Mesendoderm (in vitro differentiated cells): ENCODE measurements at regions not wholly inside any gene's neighbourhood (a gene's known extent, or its start where the extent isn't known, plus 50 kb on each side); places are given as distances from the start of the nearest gene placed in this dataset.

Experiments
- DNase-seq: peaks from one replicate; pipeline ENCODE4 v3.0.0; 2013
- H2AK5ac ChIP-seq: 2 replicates; pipeline ENCODE4 v1.6.1; 2013; ENCODE audit warnings: low read length, inconsistent platforms
- H2BK120ac ChIP-seq: 2 replicates; pipeline ENCODE4 v1.6.1; 2013; ENCODE audit warnings: low read depth, mild to moderate bottlenecking, low read length, moderate library complexity, mixed read lengths
- H2BK15ac ChIP-seq: replicated peaks from 2 replicates; pipeline ENCODE4 v1.6.1; 2013; ENCODE audit warnings: low read depth, mild to moderate bottlenecking, moderate library complexity
- H2BK5ac ChIP-seq: 2 replicates; pipeline ENCODE4 v1.6.1; 2013; ENCODE audit warnings: low read length, inconsistent platforms
- H3K18ac ChIP-seq: 2 replicates; pipeline ENCODE4 v1.6.1; 2013; ENCODE audit warnings: mild to moderate bottlenecking, low read length, mixed read lengths
- H3K23ac ChIP-seq: one replicate; pipeline ENCODE4 v1.6.1; 2013; ENCODE audit warnings: low read length
- H3K27ac ChIP-seq: 2 replicates; pipeline ENCODE4 v1.5.1; 2013; ENCODE audit warnings: low read depth, mild to moderate bottlenecking, inconsistent platforms, low read length, moderate library complexity
- H3K27me3 ChIP-seq: 2 replicates; pipeline ENCODE4 v1.6.1; 2013; ENCODE audit warnings: low read length, control low read depth, mild to moderate bottlenecking, inconsistent platforms; ENCODE audit not compliant: insufficient read depth, poor library complexity
- H3K36me3 ChIP-seq: 2 replicates; pipeline ENCODE4 v1.6.1; 2013; ENCODE audit warnings: low read length, inconsistent platforms; ENCODE audit not compliant: control insufficient read depth, insufficient read depth
- H3K4ac ChIP-seq: one replicate; pipeline ENCODE4 v1.6.1; 2013; ENCODE audit warnings: low read depth, mild to moderate bottlenecking, low read length, moderate library complexity
- H3K4me1 ChIP-seq: 2 replicates; pipeline ENCODE4 v1.6.1; 2013; ENCODE audit warnings: low read depth, low read length, inconsistent platforms; ENCODE audit not compliant: control insufficient read depth
- H3K4me2 ChIP-seq: 2 replicates; pipeline ENCODE4 v1.6.1; 2013; ENCODE audit warnings: low read length
- H3K4me3 ChIP-seq: 2 replicates; pipeline ENCODE4 v1.5.1; 2013; ENCODE audit warnings: mild to moderate bottlenecking, low read length
- H3K56ac ChIP-seq: one replicate; pipeline ENCODE4 v1.6.1; 2013; ENCODE audit warnings: low read length
- H3K79me1 ChIP-seq: 2 replicates; pipeline ENCODE4 v1.6.1; 2013; ENCODE audit warnings: low read length, inconsistent platforms
- H3K79me2 ChIP-seq: 2 replicates; pipeline ENCODE4 v1.6.1; 2013; ENCODE audit warnings: mild to moderate bottlenecking, low read length; ENCODE audit not compliant: control insufficient read depth, insufficient read depth
- H3K9ac ChIP-seq: 2 replicates; pipeline ENCODE4 v1.6.1; 2013; ENCODE audit warnings: low read length, inconsistent platforms
- H4K5ac ChIP-seq: one replicate; pipeline ENCODE4 v1.6.1; 2013; ENCODE audit warnings: low read length
- H4K8ac ChIP-seq: one replicate; pipeline ENCODE4 v1.6.1; 2013; ENCODE audit warnings: low read depth, mild to moderate bottlenecking, control low read depth, low read length, moderate library complexity
- WGBS: extraction: QIAGEN DNeasy Blood & Tissue Kit; methylation state at CpG from one replicate; pipeline ENCODE4 v1.1.7; 2013; ENCODE audit warnings: low lambda C conversion rate, missing lambda C conversion rate; ENCODE audit not compliant: insufficient coverage; ENCODE audit errors: extremely low coverage; 5-methylcytosine and 5-hydroxymethylcytosine counted together

DNA sequence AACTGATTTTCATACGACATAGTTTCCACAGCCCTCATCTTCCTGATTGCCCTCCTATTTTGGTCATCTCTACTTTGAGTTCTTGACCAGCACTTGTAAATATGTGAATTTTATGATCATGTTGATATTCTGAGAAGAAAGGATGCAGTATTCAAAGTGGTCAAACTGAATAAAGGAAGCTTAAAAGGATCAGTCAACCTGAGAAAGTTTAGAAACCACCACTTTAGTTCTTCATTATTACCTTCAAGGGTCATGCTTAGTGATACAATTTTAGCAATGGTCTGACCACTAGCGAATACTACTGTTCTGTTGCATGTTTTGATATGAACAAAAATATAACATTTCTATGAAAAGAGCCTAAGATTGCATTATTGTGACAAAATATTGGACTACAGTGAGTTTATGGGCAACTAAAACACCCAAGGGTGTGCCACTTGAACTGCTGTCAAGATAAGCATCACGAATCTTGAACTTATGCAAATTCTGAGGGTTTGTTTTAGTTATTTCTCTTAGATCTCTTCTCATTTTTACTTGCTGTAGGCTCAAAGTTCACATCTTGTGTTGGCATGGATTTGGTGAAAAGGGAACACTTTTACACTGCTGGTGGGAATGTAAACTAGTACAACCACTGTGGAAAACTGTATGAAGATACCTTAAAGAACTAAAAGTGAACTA, 247.7 kb downstream of the IPMK start:
- no CpG with 5 or more reads among the region's 3 CpGs for WGBS
- Histone ChIP-seq H3K79me2 (no peaks in the 10 kb centered on the region), H3K18ac (no peak overlapping the region), H3K4me1 (no peaks in the 10 kb centered on the region), H3K9ac (no peak overlapping the region), H3K56ac (no peak overlapping the region), H4K5ac (no peak overlapping the region), H2BK5ac (no peak overlapping the region), H3K4me3 (no peak overlapping the region), H2AK5ac (no peak overlapping the region), H4K8ac (no peak overlapping the region), H3K79me1 (no peaks in the 10 kb centered on the region), H3K36me3 (no peaks in the 10 kb centered on the region), H3K4me2 (no peak overlapping the region), H3K27ac (no peak overlapping the region), H3K27me3 (no peaks in the 10 kb centered on the region), H2BK15ac (no peak overlapping the region), H3K4ac (no peak overlapping the region), H3K23ac (no peak overlapping the region), H2BK120ac (no peak overlapping the region)
- DNase-seq: no peak

DNA sequence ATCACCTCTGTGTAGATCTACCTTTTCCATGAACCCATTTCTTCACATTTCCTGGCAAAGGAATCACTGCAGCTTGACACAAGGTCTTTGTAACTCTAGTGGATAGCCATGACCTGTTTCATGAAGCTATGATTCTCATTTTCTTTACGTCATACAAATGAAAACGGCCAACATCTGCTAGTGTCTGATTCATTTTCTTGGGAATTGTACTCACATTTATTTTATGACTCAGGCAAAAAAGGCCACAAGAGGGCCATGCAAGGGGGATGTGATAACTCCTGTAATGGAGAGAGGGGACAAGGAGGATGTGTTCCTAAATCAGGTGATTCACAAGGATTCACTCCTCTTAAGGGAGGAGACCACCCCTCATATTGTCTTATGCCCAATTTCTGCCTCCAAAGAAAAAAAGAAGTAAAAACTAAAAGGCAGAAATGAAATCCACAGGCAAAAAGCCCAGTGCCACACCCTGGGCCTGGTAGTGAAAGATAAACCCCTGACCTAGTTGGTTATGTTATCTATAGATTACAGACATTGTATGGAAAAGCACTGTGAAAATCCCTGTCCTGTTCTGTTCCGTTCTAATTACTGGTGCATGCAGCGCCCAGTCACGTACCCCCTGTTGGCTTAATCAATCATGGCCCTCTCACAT, 249.9 kb downstream of the IPMK start:
- no peak overlapping the region for H3K18ac ChIP-seq
- H3K4ac ChIP-seq: no peak overlapping the region
- no peak overlapping the region for H2BK15ac ChIP-seq
- H2BK120ac ChIP-seq: no peak overlapping the region
- H4K8ac ChIP-seq: no peak overlapping the region
- no peak overlapping the region for H3K56ac ChIP-seq
- H2BK5ac ChIP-seq: no peak overlapping the region
- WGBS: no CpG with 5 or more reads among the region's 5 CpGs
- no peaks in the 10 kb centered on the region for H3K79me2 ChIP-seq
- no peak overlapping the region for H3K27ac ChIP-seq
- no peaks in the 10 kb centered on the region for H3K79me1 ChIP-seq
- no peak overlapping the region for H3K23ac ChIP-seq
- no peak for DNase-seq
- no peaks in the 10 kb centered on the region for H3K27me3 ChIP-seq
- no peak overlapping the region for H3K4me3 ChIP-seq
- H3K36me3 ChIP-seq: no peaks in the 10 kb centered on the region
- H3K4me2 ChIP-seq: no peak overlapping the region
- H4K5ac ChIP-seq: no peak overlapping the region
- no peak overlapping the region for H3K9ac ChIP-seq
- H3K4me1 ChIP-seq: no peaks in the 10 kb centered on the region
- no peak overlapping the region for H2AK5ac ChIP-seq

DNA sequence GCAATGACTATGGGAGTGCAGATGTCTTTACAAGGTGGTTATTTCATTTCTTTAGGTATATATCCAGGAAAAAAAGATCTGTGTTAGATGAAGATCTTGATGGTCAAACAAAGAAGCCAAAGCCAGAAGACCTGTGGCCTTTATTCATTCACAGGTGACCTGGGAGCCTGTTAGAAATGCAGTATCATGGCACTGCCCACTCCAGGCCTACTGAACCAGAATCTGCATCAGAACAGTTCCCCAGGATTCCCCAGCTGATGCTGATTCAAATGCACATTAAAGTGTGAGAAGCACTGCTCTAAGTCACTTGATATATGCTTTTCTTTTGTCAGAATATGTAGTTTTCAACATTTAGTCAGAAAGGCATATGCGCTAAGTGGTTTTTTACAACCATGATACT, 251.1 kb downstream of the IPMK start:
- Histone ChIP-seq H3K79me1 (no peaks in the 10 kb centered on the region), H3K4ac (no peak overlapping the region), H3K79me2 (no peaks in the 10 kb centered on the region), H3K4me2 (no peak overlapping the region), H2BK5ac (no peak overlapping the region), H3K23ac (no peak overlapping the region), H4K8ac (no peak overlapping the region), H3K36me3 (no peaks in the 10 kb centered on the region), H3K4me1 (no peaks in the 10 kb centered on the region), H3K9ac (no peak overlapping the region), H2AK5ac (no peak overlapping the region), H4K5ac (no peak overlapping the region), H2BK15ac (no peak overlapping the region), H3K4me3 (no peak overlapping the region), H3K18ac (no peak overlapping the region), H2BK120ac (no peak overlapping the region), H3K56ac (no peak overlapping the region), H3K27ac (no peak overlapping the region), H3K27me3 (no peaks in the 10 kb centered on the region)
- no CpG with 5 or more reads among the region's 1 CpG for WGBS
- no peak for DNase-seq

DNA sequence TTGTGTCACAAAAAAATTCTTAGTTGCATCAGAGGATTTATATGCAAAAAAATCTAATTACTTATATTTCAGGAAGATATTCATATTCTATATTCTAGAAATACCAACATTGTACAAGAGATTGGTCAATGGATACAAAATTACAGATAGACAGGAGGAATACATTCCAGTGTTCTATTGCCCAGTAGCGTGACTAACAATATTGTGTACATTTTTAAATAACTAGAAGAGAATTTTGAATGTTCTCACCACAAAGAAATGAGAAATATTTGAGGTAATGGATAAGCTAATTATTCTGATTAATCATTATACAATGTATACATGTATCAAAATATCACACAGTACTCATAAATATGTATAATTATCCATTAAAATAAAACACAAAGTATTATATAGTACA, 253.3 kb downstream of the IPMK start:
- no peak overlapping the region for H3K4ac ChIP-seq
- no peak overlapping the region for H3K4me2 ChIP-seq
- H3K56ac ChIP-seq: no peak overlapping the region
- no peak overlapping the region for H2BK120ac ChIP-seq
- H3K4me1 ChIP-seq: no peaks in the 10 kb centered on the region
- H2AK5ac ChIP-seq: no peak overlapping the region
- WGBS: no CpG with 5 or more reads among the region's 1 CpG
- DNase-seq: no peak
- no peak overlapping the region for H4K8ac ChIP-seq
- no peaks in the 10 kb centered on the region for H3K79me2 ChIP-seq
- no peaks in the 10 kb centered on the region for H3K79me1 ChIP-seq
- no peaks in the 10 kb centered on the region for H3K27me3 ChIP-seq
- H2BK15ac ChIP-seq: no peak overlapping the region
- no peak overlapping the region for H3K23ac ChIP-seq
- no peak overlapping the region for H4K5ac ChIP-seq
- H3K4me3 ChIP-seq: no peak overlapping the region
- H3K18ac ChIP-seq: no peak overlapping the region
- no peak overlapping the region for H3K9ac ChIP-seq
- no peaks in the 10 kb centered on the region for H3K36me3 ChIP-seq
- no peak overlapping the region for H3K27ac ChIP-seq
- H2BK5ac ChIP-seq: no peak overlapping the region

DNA sequence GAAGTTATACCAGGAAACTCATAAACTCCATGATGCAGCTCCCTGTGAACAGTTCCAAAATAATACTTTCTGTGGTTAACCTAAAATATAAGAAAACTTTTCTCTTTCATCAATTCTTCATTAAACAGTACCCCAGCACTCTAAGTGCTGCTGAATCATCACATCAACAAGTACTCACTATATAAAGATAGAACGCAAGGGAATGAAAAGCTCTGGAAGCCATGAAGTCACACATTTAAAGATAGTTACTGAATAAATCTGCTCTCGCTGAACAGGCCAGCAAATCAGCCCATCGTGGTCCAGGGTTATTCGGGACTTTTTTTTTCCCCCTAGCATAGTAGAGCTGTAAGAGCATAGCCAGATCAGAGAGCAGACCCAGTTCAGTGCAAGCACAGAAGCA, 254.3 kb downstream of the IPMK start:
- Histone ChIP-seq H3K56ac (no peak overlapping the region), H3K4me1 (no peaks in the 10 kb centered on the region), H2BK15ac (no peak overlapping the region), H2BK120ac (no peak overlapping the region), H4K5ac (no peak overlapping the region), H2BK5ac (no peak overlapping the region), H4K8ac (no peak overlapping the region), H3K27me3 (no peaks in the 10 kb centered on the region), H2AK5ac (no peak overlapping the region), H3K79me2 (no peaks in the 10 kb centered on the region), H3K36me3 (no peaks in the 10 kb centered on the region), H3K18ac (no peak overlapping the region), H3K79me1 (no peaks in the 10 kb centered on the region), H3K4me3 (no peak overlapping the region), H3K9ac (no peak overlapping the region), H3K4me2 (no peak overlapping the region), H3K23ac (no peak overlapping the region), H3K27ac (no peak overlapping the region), H3K4ac (no peak overlapping the region)
- no CpG with 5 or more reads among the region's 4 CpGs for WGBS
- no peak for DNase-seq
